HCT116 (cell line): ENCODE measurements at regions not wholly inside any gene's neighbourhood (a gene's known extent, or its start where the extent isn't known, plus 50 kb on each side); places are given as distances from the start of the nearest gene placed in this dataset.
A peak's percentile ranks its signal among the peaks of the same experiment; 100 is the strongest.

Experiments used
- ATAC-seq: fragments of 200-7000 bp; cut with Tn5 transposase; 2 replicates; pipeline ENCODE4 v1.9.1; 2020; ENCODE audit warnings: mild to moderate bottlenecking, moderate library complexity
- BruUV-seq: library from RNA; stranded (reverse); fragments of 400-500 nt; replicated peaks from 2 replicates; lab custom pipeline; 2021; lab: Mats Ljungman, UMichigan
- CTCF ChIA-PET: fragments of 300-600 bp; sonication (Branson Sonifier 250); formaldehyde crosslinking; loops from one replicate; lab custom pipeline; 2021; ENCODE audit warnings: antibody characterized with exemption; lab: Charles Lee
- POLR2A ChIA-PET: fragments of 300-600, 350-600 bp; sonication (Branson Sonifier 250); formaldehyde crosslinking; loops from one replicate; lab custom pipeline; 2021; ENCODE audit warnings: antibody characterized with exemption; lab: Charles Lee
- RAD21 ChIA-PET, 2 experiments: fragments of 300-600 bp; sonication (Branson Sonifier 250); formaldehyde crosslinking; loops; one replicate each; lab custom pipeline; 2023; ENCODE audit warnings: low total read pairs in 2 of 2; ENCODE audit not compliant: uncharacterized antibody in 2 of 2, unreplicated experiment in 2 of 2, low non-redundant PET in 1 of 2; lab: Charles Lee
- DNase-seq: peaks from one replicate; pipeline ENCODE4 v3.0.0-alpha.2; 2010; ENCODE audit warnings: low read depth, low spot score
- H2AFZ ChIP-seq: fragments of 200-600 bp; shearing (Covaris generic), sonication (generic); 2 replicates; pipeline ENCODE4 v1.6.1; 2017; ENCODE audit warnings: low read depth, mixed run types, mixed read lengths, antibody characterized with exemption, low read length; ENCODE audit not compliant: poor library complexity, severe bottlenecking
- H3K27ac ChIP-seq: 2 replicates; pipeline ENCODE4 v1.5.1; 2012; ENCODE audit warnings: low read depth, low read length
- H3K27me3 ChIP-seq: fragments of 200-600 bp; sonication (generic); 2 replicates; pipeline ENCODE4 v1.6.1; 2016; ENCODE audit warnings: mixed run types, low read length, mixed read lengths; ENCODE audit not compliant: insufficient read depth
- H3K36me3 ChIP-seq, 2 experiments: fragments of 200-500 bp in 1 of 2; fragments of 200-600 bp in 1 of 2; sonication (Bioruptor generic) in 1 of 2; sonication (generic) in 1 of 2; 2 replicates each; pipeline versions ENCODE4 v1.5.1 to v1.6.1; 2014 to 2016; ENCODE audit warnings: low read length in 2 of 2, inconsistent platforms in 1 of 2, mixed read lengths in 1 of 2, mixed run types in 1 of 2; ENCODE audit not compliant: insufficient read depth in 2 of 2, control insufficient read depth in 1 of 2
- H3K4me1 ChIP-seq, 2 experiments: fragments of 200-600 bp in 1 of 2; sonication (generic) in 1 of 2; 2 replicates each; pipeline versions ENCODE4 v1.5.1 to v1.6.1; 2012 to 2017; ENCODE audit warnings: low read length in 2 of 2, inconsistent platforms in 1 of 2, mild to moderate bottlenecking in 1 of 2, mixed read lengths in 1 of 2, mixed run types in 1 of 2, moderate library complexity in 1 of 2; ENCODE audit not compliant: insufficient read depth in 2 of 2, control insufficient read depth in 1 of 2
- H3K4me2 ChIP-seq: fragments of 200-600 bp; sonication (generic); 2 replicates; pipeline ENCODE4 v1.6.1; 2017; ENCODE audit warnings: mixed run types, low read length, mixed read lengths
- H3K4me3 ChIP-seq, 2 experiments: fragments of 200-600 bp in 1 of 2; sonication (generic) in 1 of 2; replicated peaks in 1 of 2; 2 replicates each; pipeline ENCODE4 v1.5.1; 2011 to 2016; ENCODE audit warnings: low read length in 2 of 2, control low read depth in 1 of 2, low read depth in 1 of 2, mild to moderate bottlenecking in 1 of 2, mixed read lengths in 1 of 2, mixed run types in 1 of 2
- H3K79me2 ChIP-seq: fragments of 200-600 bp; sonication (generic); 2 replicates; pipeline ENCODE4 v1.6.1; 2017; ENCODE audit warnings: mild to moderate bottlenecking, mixed run types, low read length, moderate library complexity, mixed read lengths; ENCODE audit not compliant: insufficient read depth
- H3K9ac ChIP-seq: fragments of 200-600 bp; sonication (generic); 2 replicates; pipeline ENCODE4 v1.6.1; 2016; ENCODE audit warnings: low read length, mixed read lengths
- H3K9me2 ChIP-seq: fragments of 200-600 bp; sonication (generic), shearing (Covaris generic); 2 replicates; pipeline ENCODE4 v1.6.1; 2017; ENCODE audit warnings: mixed run types, mild to moderate bottlenecking, moderate library complexity; ENCODE audit not compliant: insufficient read depth
- H3K9me3 ChIP-seq, 2 experiments: fragments of 200-500 bp in 1 of 2; fragments of 200-600 bp in 1 of 2; sonication (Bioruptor generic) in 1 of 2; sonication (generic) in 1 of 2; 2 replicates each; pipeline ENCODE4 v1.6.1; 2014 to 2017; ENCODE audit warnings: low read length in 2 of 2, mixed read lengths in 2 of 2, inconsistent platforms in 1 of 2, low read depth in 1 of 2, mild to moderate bottlenecking in 1 of 2, mixed run types in 1 of 2, moderate library complexity in 1 of 2; ENCODE audit not compliant: control insufficient read depth in 1 of 2, insufficient read depth in 1 of 2
- H4K20me1 ChIP-seq: fragments of 200-600 bp; sonication (generic), shearing (Covaris generic); 2 replicates; pipeline ENCODE4 v1.6.1; 2017; ENCODE audit warnings: mixed run types, mild to moderate bottlenecking, moderate library complexity; ENCODE audit not compliant: insufficient read depth
- ATF3 ChIP-seq: IDR thresholded peaks from 2 replicates; pipeline ENCODE4 v1.6.1; 2012
- CBX3 ChIP-seq: IDR thresholded peaks from 2 replicates; pipeline ENCODE4 v1.6.1; 2012; ENCODE audit warnings: low read depth
- CEBPB ChIP-seq: IDR thresholded peaks from 2 replicates; pipeline ENCODE4 v1.6.1; 2012; ENCODE audit warnings: low read depth
- FOSL1 ChIP-seq: IDR thresholded peaks from 2 replicates; pipeline ENCODE4 v1.6.1; 2012; ENCODE audit warnings: low read depth
- JUND ChIP-seq: IDR thresholded peaks from 2 replicates; pipeline ENCODE4 v1.6.1; 2012
- POLR2AphosphoS5 ChIP-seq: IDR thresholded peaks from 2 replicates; pipeline ENCODE4 v1.6.1; 2011; ENCODE audit warnings: mild to moderate bottlenecking, low read depth, low read length, moderate library complexity
- REST ChIP-seq: IDR thresholded peaks from 2 replicates; pipeline ENCODE4 v1.6.1; 2012; ENCODE audit warnings: low read depth
- SP1 ChIP-seq: IDR thresholded peaks from 2 replicates; pipeline ENCODE4 v1.6.1; 2012; ENCODE audit warnings: low read depth
- intact Hi-C: fragments of 100-400 bp; cut with micrococcal nuclease; formaldehyde crosslinking; loops from 2 replicates; pipeline ENCODE4 v1.10.0; 2022

GRCh38 chr5:39624268-39624886 is 199.6 kb upstream of the DAB2 start:
- Histone ChIP-seq H3K79me2 (no peaks in the 10 kb centered on the region), H3K4me1 (peaks cover 19 to 26% of the 10 kb centered on the region in 2 experiments; a peak in 3 of 4 replicates), H3K4me2 (peak overlapping the region; percentile 76), H3K27ac (no peak overlapping the region), H4K20me1 (no peaks in the 10 kb centered on the region), H3K27me3 (no peaks in the 10 kb centered on the region), H3K4me3 (peak overlapping the region in 1 of 2 experiments; percentile 30; a peak in 2 of 4 replicates), H3K9me3 (no peaks in the 10 kb centered on the region), H3K36me3 (no peaks in the 10 kb centered on the region), H2AFZ (peak overlapping the region; percentile 94), H3K9me2 (no peaks in the 10 kb centered on the region), H3K9ac (peak overlapping the region; percentile 9)
- ATAC-seq (peak; percentile 94), DNase-seq (peak; percentile 58)
- intact Hi-C loops = no loop called here
- TF ChIP-seq JUND (peak; percentile 87), CEBPB (peak; percentile 31; the same call in 1 of the 2 replicates), CBX3 (peak; percentile 76; the same call in 1 of the 2 replicates), FOSL1 (peak; percentile 84), REST (no peak), ATF3 (no peak), SP1 (peak; percentile 85), POLR2AphosphoS5 (0 out of 2 replicates have a peak, but pooled peaks have one; percentile 35)
- CTCF ChIA-PET = no interaction called here
- no TSS peak for BruUV-seq
- RAD21 ChIA-PET = no interaction called here
- POLR2A ChIA-PET = no interaction called here
